CD4-positive, alpha-beta T cell treated with Interleukin-15 for 4 hours (primary cell): ENCODE measurements at regions not wholly inside any gene's neighbourhood (a gene's known extent, or its start where the extent isn't known, plus 50 kb on each side); places are given as distances from the start of the nearest gene placed in this dataset.

Experiments
- DNase-seq: peaks from one replicate; pipeline ENCODE4 v3.0.0-alpha.2; 2020; ENCODE audit warnings: low spot score

DNA sequence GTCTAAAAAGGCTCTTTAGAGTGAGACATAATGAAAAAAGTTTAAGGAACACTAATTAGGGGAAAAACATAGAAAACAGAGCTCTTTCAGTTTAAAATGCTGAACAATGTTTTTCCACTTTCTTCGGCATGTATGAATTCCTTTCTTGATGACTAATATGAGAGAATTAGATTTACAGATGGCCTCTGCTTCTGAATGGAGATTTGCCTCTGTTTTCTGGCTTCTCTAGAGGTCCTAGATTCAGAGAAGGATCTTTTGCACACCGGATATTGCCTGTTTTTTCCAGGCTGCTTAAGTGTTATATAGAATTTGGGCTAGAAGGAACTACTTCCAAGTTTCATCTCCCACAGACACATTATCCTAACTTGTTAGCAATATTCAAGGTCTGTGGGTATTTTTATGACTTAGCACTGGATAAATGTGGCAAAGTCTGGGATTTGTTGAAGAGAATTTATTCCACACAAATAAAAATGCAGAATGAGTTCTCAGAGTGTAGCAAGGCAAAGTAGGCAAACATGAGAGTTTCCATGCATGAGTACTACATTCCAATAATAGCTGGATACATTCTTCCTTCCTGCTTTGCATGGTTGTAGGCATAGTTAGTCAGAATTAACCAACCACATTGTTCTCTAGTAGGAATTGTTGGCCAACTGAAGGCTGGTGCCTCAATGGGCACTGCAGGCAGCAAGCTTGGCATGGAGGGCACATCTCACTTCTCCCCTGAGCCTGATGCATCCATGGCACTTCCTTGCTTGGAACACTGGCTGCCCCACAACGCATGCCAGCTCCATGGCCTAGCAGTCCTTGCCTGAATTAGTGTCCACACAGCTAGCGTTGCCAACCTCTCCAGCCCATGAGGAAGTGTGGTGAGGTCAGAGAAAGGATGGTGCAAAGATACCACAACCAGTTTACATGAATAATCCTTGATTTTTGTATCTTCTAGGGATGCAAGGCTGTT lies 224.2 kb downstream of the CLIC5 start:
- no peak for DNase-seq

GRCh38 chr6:45789238-45789637 lies 226.4 kb downstream of the CLIC5 start:
- DNase-seq = no peak

GRCh38 chr6:45787384-45787783 lies 228.3 kb downstream of the CLIC5 start:
- no peak for DNase-seq

DNA sequence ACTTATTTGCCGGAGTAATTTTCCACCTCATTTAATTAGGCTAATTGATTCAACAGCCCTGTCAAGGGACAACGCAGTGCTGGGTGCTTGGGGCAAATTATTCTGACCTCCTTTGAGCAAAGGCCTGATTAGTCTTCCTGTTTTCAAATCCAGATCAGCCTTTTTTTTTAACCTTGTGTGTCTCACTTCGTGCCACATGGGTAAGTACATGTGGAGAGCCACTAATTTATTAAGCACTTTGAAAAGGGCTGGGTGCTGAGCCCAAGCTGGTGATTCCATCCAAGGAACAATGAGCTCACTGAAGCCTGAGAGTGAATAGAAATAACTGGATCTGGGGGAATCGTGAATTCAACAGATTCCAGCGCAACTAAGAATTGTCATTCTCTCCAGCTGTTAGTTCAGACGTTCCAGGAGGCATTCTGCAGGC lies 229.3 kb downstream of the CLIC5 start:
- no peak for DNase-seq

- DNase-seq = no peak
These were observed 231.4 kb downstream of the CLIC5 start for GRCh38 chr6:45784250-45784649.

DNA sequence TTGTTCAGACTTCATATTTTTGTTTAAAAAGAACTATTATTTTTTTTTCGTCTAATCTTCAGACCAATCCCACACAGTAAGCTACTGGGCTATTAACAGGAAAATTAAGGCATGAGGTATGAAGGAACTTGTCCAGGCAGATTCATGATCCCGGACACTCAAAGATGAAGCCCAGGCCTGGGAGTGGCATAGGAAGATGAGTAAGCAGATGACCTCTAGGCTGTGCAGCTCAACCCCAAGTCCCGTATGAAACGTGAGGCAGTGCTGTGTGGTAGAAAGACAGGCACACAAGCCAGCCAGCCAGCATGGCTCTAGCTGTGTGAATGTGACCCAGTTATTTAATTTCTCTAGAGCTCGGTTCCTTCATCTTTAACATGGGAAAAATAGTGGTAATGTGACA lies 231.9 kb downstream of the CLIC5 start:
- no peak for DNase-seq

- DNase-seq = no peak
These were observed 233.8 kb downstream of the CLIC5 start for GRCh38 chr6:45781890-45782289.

DNA sequence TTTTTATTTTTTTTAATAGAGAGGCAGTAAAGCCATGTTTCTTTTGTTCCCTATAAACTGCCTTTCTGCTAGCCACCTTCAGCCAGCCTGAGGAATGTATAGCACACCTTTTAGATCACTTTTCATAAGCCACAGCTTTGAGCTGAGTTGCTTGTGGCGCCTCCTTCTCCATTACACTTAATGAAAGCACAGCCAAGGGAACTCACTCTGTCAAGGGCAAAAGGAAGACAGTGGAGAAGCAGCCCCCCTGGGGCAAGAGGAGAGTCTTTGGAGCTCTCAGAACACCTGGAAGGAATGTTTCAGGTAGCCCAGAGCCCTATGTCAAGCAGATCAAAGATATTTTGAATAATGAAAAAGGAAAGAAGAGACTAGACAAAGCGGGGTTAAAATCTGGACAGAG lies 235.1 kb downstream of the CLIC5 start:
- no peak for DNase-seq

- DNase-seq = no peak
These were observed 240.5 kb downstream of the CLIC5 start for GRCh38 chr6:45775026-45775697.

- DNase-seq = no peak
These were observed 241.8 kb downstream of the CLIC5 start for GRCh38 chr6:45773906-45774305.

DNA sequence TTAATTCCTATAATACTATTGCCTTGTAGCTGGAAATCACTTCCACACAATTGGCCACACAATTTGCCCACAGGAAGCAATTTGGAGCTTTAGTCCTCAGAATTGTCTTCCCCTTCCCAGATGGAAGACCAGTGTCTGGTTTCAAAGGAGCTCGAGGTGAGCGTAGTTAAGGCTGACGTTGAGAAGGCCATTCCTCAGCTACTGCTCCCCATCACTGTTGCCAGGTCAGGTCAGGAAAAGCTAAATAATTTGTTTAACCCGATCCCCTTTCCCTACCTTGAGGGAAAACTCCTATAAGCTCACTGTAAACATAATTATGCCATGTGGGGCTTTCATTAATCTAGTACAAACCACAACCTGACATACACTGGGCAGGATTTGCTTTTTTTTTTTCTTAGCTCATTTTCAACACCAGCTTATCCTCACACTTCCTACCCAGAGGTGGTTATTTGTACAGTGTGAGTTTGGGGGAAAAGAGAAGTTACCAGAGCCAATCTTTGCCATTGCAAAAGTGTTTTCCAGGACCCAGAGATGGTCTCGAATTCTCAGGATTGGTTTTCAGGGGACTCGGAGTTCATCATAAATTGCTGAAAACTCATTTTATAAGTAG lies 242.7 kb downstream of the CLIC5 start:
- DNase-seq = no peak

DNA sequence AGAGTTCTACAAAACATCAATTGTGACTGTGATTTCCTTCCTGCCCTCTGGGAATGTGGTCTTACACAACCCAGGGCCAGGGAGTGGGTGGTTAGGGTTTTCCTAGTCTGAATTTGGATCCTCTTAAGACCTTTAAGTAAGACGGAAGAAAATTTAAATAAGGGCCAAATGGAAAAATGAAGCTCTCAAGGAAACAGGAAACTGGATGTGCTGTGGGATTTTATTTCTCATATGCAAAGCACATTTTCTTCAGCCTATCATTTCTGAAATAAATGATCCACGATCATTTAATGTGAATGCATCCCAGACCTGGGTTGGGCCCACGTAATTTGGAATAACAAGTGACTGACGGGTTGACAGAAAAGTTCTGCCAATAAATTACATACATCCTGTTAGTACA lies 243.6 kb downstream of the CLIC5 start:
- no peak for DNase-seq

- no peak for DNase-seq
These were observed 252.4 kb downstream of the CLIC5 start for GRCh38 chr6:45763281-45763680.

DNA sequence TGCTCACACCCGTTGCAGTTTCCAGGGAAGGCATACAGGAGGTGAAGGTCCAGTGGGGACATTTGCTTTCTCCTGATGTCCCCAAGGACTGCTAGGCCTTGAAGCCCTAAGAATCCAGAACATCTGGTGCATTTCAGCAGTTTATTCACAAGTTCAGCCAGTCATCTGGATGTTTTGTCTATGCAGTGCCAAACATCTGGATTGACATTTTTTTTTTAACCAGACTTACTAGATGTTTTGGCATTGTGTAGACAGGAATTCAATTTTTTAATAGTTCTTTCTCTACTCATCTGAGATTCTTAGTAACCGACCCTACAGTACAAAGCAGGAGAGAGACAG lies 256.2 kb downstream of the CLIC5 start:
- no peak for DNase-seq

- DNase-seq = no peak
These were observed 256.7 kb downstream of the CLIC5 start for GRCh38 chr6:45758787-45759471.

GRCh38 chr6:45757443-45758130 lies 258.1 kb downstream of the CLIC5 start:
- DNase-seq = no peak

- DNase-seq = no peak
These were observed 259.1 kb downstream of the CLIC5 start for GRCh38 chr6:45756606-45757005.

- no peak for DNase-seq
These were observed 261.2 kb downstream of the CLIC5 start for GRCh38 chr6:45754432-45754831.

GRCh38 chr6:45746046-45746445 lies 269.6 kb downstream of the CLIC5 start:
- no peak for DNase-seq

DNA sequence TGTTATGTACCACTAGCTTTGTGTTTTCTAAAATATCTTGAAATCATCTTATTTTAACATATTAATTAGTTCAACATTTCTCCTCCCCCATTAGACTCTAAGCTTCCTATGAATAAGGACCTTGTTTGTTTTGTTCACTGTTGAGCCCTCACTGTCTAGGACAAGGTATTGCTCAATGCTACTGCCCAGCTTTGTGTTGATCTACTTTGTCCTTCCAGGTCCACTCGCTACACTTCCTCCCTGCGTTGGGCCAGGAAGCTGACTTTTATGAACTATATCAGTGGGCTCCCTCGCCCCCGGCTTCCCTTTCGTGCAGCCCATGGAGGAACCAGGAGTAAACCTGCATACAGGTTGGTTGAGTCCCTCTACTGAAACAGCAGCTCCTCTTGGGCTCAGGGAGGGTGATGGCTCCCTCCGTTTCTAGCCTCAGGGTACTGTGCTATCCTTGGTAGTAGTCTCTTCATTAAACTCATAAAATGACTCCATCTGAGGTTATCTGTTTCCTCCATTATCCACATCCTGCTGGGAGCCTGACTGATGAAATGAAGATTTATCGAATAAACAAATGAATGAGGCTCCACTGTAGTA lies 272.5 kb downstream of the CLIC5 start:
- DNase-seq = no peak

- DNase-seq = no peak
These were observed 273.1 kb downstream of the CLIC5 start for GRCh38 chr6:45742591-45742990.
